RWPE2 (cell line): ENCODE measurements at regions not wholly inside any gene's neighbourhood (a gene's known extent, or its start where the extent isn't known, plus 50 kb on each side); places are given as distances from the start of the nearest gene placed in this dataset.
A peak's percentile ranks its signal among the peaks of the same experiment; 100 is the strongest.
"Not testable (repeated sequence)": the region's sequence is repeated elsewhere in the genome, so short reads cannot be mapped to it uniquely, and the experiment has no call there.

ENCODE experiments used
- ATAC-seq: fragments of 200-7000 bp; cut with Tn5 transposase; 3 replicates; pipeline ENCODE4 v1.9.1; 2021; ENCODE audit warnings: low read depth
- DNase-seq: peaks from one replicate; pipeline ENCODE4 v3.0.0-alpha.2; 2020; ENCODE audit warnings: low spot score
- H3K27ac ChIP-seq: fragments of 450-650 bp; 2 replicates; pipeline ENCODE4 v1.5.1; 2017; ENCODE audit warnings: mild to moderate bottlenecking; ENCODE audit not compliant: poor library complexity, severe bottlenecking
- H3K27me3 ChIP-seq: fragments of 250-450 bp; sonication (Bioruptor Pico); 2 replicates; pipeline ENCODE4 v1.5.1; 2021; ENCODE audit warnings: mild to moderate bottlenecking, moderate library complexity; ENCODE audit not compliant: insufficient read depth, poor library complexity, severe bottlenecking
- H3K36me3 ChIP-seq: fragments of 250-450 bp; sonication (Bioruptor Pico); 2 replicates; pipeline ENCODE4 v1.5.1; 2020; ENCODE audit warnings: low read depth, mild to moderate bottlenecking, moderate library complexity
- H3K4me1 ChIP-seq: fragments of 250-450 bp; sonication (Bioruptor Pico); 2 replicates; pipeline ENCODE4 v1.5.1; 2021; ENCODE audit warnings: mild to moderate bottlenecking, moderate library complexity; ENCODE audit not compliant: insufficient read depth, poor library complexity, severe bottlenecking
- H3K4me3 ChIP-seq: fragments of 250-450 bp; sonication (Bioruptor Pico); 2 replicates; pipeline ENCODE4 v1.5.1; 2021; ENCODE audit warnings: mild to moderate bottlenecking, moderate library complexity; ENCODE audit not compliant: severe bottlenecking
- H3K9me3 ChIP-seq: fragments of 250-450 bp; sonication (Bioruptor Pico); 2 replicates; pipeline ENCODE4 v1.5.1; 2021; ENCODE audit warnings: mild to moderate bottlenecking, moderate library complexity; ENCODE audit not compliant: severe bottlenecking
- TF ChIP-seq, protein P1 (sequence below): fragments of 450-650 bp; IDR thresholded peaks from one replicate; pipeline ENCODE4 v1.5.1; 2017; ENCODE audit warnings: mild to moderate bottlenecking, moderate library complexity; ENCODE audit not compliant: poor library complexity, severe bottlenecking

DNA sequence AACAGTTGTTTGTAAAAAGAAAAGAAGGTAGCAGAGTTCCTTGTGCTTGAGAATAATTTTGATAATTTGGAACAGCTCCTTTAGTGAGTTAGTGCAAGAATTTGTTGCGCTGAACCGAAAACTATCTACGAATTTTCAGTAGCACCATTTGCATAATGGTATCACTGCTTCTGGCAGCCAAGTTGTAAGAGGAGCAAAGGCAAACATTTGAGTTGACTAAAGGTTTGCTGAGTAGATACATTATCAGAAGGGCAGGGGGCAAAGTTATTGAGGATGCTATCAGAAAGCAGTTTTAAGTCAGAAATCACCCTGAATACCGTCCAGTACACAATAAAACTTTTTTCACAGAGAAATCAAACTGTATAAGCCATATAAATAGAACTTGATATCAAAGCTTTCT is 181.5 kb upstream of the MOCS2 start:
- Histone ChIP-seq H3K4me3 (no peak overlapping the region), H3K4me1 (peaks cover 21% of the 10 kb centered on the region), H3K9me3 (peaks cover 2% of the 10 kb centered on the region), H3K36me3 (no peaks in the 10 kb centered on the region), H3K27ac (peak overlapping the region; percentile 39), H3K27me3 (no peaks in the 10 kb centered on the region)
- DNase-seq (no peak), ATAC-seq (no peak)
- TF ChIP-seq, protein P1, sequence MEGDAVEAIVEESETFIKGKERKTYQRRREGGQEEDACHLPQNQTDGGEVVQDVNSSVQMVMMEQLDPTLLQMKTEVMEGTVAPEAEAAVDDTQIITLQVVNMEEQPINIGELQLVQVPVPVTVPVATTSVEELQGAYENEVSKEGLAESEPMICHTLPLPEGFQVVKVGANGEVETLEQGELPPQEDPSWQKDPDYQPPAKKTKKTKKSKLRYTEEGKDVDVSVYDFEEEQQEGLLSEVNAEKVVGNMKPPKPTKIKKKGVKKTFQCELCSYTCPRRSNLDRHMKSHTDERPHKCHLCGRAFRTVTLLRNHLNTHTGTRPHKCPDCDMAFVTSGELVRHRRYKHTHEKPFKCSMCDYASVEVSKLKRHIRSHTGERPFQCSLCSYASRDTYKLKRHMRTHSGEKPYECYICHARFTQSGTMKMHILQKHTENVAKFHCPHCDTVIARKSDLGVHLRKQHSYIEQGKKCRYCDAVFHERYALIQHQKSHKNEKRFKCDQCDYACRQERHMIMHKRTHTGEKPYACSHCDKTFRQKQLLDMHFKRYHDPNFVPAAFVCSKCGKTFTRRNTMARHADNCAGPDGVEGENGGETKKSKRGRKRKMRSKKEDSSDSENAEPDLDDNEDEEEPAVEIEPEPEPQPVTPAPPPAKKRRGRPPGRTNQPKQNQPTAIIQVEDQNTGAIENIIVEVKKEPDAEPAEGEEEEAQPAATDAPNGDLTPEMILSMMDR: no peak

DNA sequence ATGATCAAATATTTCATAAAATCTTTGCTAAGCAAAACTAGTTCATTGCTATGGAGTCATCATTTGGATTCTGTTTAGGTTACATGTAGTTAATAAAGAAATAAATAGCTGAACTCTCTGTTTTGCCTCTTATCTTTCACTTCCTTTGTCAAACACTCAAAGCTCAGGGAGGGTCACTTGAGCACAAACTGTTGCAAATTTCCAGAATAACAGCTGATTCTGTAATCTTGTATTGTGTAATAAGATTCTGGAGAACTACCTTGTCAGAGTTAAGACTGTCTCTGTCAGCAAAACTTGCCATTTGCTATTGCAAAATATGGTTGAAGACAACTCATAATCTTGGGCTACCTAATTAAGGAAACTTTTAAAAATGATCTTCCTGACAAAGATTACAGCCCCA is 182.0 kb upstream of the MOCS2 start:
- peaks cover 2% of the 10 kb centered on the region for H3K9me3 ChIP-seq
- ATAC-seq (no peak; the same call in 2 of the 3 replicates), DNase-seq (no peak)
- TF ChIP-seq, protein P1: no peak
- H3K4me3 ChIP-seq: no peak overlapping the region
- H3K27me3 ChIP-seq: no peaks in the 10 kb centered on the region
- peak overlapping the region; percentile 39 for H3K27ac ChIP-seq
- peaks cover 21% of the 10 kb centered on the region for H3K4me1 ChIP-seq
- H3K36me3 ChIP-seq: no peaks in the 10 kb centered on the region

DNA sequence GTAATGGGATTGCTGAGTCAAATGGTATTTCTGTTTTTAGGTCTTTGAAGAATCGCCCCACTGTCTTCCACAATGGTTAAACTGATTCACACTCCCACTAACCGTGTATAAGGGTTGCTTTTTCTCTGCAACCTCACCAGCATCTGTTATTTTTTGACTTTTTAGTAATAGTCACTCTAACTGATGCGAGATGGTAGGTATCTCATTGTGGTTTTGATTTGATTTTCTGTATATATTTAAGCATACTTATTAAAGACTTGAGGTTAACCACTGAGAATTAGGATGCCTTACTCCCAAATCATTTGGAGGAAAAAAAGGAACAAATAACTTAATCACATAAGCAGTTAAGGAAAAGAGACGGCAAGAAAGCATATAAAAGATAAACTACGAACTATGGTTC is 181.6 kb upstream of the FST start:
- TF ChIP-seq, protein P1: no peak
- H3K27ac ChIP-seq: no peak overlapping the region
- no peak for DNase-seq

DNA sequence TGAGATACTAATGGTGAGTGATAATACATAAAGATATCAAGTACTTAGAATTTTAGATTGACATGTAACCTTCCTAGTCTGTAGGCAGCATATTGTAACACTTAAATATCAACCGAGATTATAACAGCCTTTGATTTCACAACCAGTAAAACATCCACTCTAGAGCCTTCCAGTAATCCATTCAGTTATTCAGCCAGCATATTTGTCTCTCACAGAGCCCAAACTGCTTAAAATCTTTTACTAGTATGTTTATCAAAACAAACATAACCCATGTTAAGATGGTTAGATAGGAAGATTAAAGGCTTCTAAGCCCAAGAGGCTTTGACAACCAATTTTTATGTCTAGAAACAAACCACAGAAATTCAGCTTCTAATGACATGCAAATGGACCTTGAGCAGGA is 177.9 kb upstream of the FST start:
- H3K4me1 ChIP-seq: peaks cover 21% of the 10 kb centered on the region
- ATAC-seq (no peak), DNase-seq (no peak)
- TF ChIP-seq, protein P1: no peak
- no peaks in the 10 kb centered on the region for H3K9me3 ChIP-seq
- peak overlapping the region; percentile 93 for H3K27ac ChIP-seq
- H3K4me3 ChIP-seq: no peak overlapping the region
- no peaks in the 10 kb centered on the region for H3K27me3 ChIP-seq
- H3K36me3 ChIP-seq: no peaks in the 10 kb centered on the region

More for the DNA sequence above, 181.6 kb upstream of the FST start:
- no peak for ATAC-seq
- Histone ChIP-seq H3K4me1 (peaks cover 15% of the 10 kb centered on the region), H3K9me3 (no peaks in the 10 kb centered on the region), H3K4me3 (no peak overlapping the region), H3K36me3 (no peaks in the 10 kb centered on the region), H3K27me3 (no peaks in the 10 kb centered on the region)

DNA sequence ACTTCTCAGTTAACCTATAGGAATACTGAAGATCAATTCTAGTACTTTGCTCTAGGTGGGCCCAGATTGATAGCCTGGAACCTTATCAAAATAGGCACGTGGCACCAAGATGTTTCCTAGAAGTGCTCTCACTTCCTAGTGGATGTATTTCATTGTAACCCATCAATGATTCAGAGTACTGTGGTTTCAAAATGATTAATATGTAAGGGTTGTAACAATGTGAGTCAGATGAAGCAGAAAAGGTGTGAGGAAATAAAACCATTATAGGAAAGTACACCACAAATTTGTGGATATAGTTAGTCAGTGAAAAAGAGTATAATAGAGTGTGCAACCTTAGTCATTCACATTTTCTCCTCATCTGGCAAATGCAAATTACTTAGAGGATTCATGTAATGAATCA is 177.3 kb upstream of the FST start:
- TF ChIP-seq, protein P1: no peak
- no peaks in the 10 kb centered on the region for H3K27me3 ChIP-seq
- peak; percentile 98 for ATAC-seq

DNA sequence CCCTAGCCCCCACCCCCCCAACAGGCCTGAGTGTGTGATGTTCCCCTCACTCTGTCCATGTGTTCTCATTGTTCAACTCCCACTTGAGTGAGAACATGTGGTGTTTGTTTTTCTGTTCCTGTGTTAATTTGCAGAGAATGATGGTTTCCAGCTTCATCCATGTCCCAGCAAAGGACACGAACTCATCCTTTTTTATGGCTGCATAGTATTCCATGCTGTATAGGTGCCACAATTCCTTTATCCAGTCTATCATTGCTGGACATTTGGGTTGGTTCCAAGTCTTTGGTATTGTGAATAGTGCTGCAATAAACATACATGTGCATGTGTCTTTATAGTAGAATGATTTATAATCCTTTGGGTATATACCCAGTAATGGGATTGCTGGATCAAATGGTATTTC is 175.1 kb upstream of the FST start:
- H3K9me3 ChIP-seq, H3K27ac ChIP-seq, H3K27me3 ChIP-seq, ATAC-seq, H3K4me3 ChIP-seq, DNase-seq, H3K36me3 ChIP-seq: not testable (repeated sequence)
- peaks cover 21% of the 10 kb centered on the region for H3K4me1 ChIP-seq

More for the DNA sequence above, 177.3 kb upstream of the FST start:
- no peak for DNase-seq
- Histone ChIP-seq H3K36me3 (no peaks in the 10 kb centered on the region), H3K9me3 (no peaks in the 10 kb centered on the region), H3K4me1 (peaks cover 21% of the 10 kb centered on the region), H3K4me3 (no peak overlapping the region), H3K27ac (peak overlapping the region; percentile 93)
